Tibial nerve (tissue), 3 donors: ENCODE measurements at regions not wholly inside any gene's neighbourhood (a gene's known extent, or its start where the extent isn't known, plus 50 kb on each side); places are given as distances from the start of the nearest gene placed in this dataset.

Experiments used
- POLR2A ChIP-seq, 2 donors: fragments of 450-650 bp; IDR thresholded peaks; one replicate each; pipeline ENCODE4 v1.6.1; 2017; ENCODE audit warnings: antibody characterized with exemption in 2 of 2, mild to moderate bottlenecking in 2 of 2, moderate library complexity in 2 of 2
- TF ChIP-seq, protein P1 (sequence below), 5 experiments: fragments of 200-600 bp in 3 of 5; fragments of 450-650 bp in 2 of 5; sonication (generic) in 3 of 5; IDR thresholded peaks; one replicate each; pipeline ENCODE4 v1.5.1; 2016 to 2019; ENCODE audit warnings: antibody characterized with exemption in 5 of 5, mild to moderate bottlenecking in 3 of 5, moderate library complexity in 2 of 5

DNA sequence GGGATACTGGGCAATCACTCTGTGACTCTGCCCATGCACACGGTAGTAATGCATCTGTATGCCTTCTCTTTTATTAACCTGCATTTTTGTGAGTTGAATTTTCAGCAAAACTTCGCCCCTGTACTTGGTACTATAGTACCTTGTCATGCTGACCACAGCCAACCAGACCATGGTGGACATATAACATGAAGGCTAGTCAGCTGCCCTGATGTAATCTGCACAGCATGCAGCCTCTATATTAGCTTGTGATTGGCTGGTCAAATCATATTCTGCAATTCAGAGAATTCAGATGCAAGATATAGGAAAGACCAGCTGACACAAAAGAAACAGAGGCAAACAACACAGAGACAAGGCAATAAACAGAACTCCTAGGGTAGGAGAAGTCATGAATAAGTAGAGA, 200.9 kb upstream of the JARID2 start:
- no peak for TF ChIP-seq POLR2A (IDR thresholded peaks at IDR 0.05)
- TF ChIP-seq, protein P1, sequence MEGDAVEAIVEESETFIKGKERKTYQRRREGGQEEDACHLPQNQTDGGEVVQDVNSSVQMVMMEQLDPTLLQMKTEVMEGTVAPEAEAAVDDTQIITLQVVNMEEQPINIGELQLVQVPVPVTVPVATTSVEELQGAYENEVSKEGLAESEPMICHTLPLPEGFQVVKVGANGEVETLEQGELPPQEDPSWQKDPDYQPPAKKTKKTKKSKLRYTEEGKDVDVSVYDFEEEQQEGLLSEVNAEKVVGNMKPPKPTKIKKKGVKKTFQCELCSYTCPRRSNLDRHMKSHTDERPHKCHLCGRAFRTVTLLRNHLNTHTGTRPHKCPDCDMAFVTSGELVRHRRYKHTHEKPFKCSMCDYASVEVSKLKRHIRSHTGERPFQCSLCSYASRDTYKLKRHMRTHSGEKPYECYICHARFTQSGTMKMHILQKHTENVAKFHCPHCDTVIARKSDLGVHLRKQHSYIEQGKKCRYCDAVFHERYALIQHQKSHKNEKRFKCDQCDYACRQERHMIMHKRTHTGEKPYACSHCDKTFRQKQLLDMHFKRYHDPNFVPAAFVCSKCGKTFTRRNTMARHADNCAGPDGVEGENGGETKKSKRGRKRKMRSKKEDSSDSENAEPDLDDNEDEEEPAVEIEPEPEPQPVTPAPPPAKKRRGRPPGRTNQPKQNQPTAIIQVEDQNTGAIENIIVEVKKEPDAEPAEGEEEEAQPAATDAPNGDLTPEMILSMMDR (IDR thresholded peaks at IDR 0.05), result no peak
